HG02885 (cell line): ENCODE measurements at regions not wholly inside any gene's neighbourhood (a gene's known extent, or its start where the extent isn't known, plus 50 kb on each side); places are given as distances from the start of the nearest gene placed in this dataset.

Experiments used
- ATAC-seq: cut with Tn5 transposase; IDR thresholded peaks from one replicate; pipeline ENCODE4 v1.9.1; 2021; ENCODE audit warnings: mild to moderate bottlenecking; ENCODE audit not compliant: unreplicated experiment, poor library complexity

GRCh38 chr9:81224166-81225081, 464.9 kb downstream of the TLE1 start:
- ATAC-seq: no peak

- no peak for ATAC-seq
These were observed 474.4 kb downstream of the TLE1 start for GRCh38 chr9:81214975-81215374.

- ATAC-seq: no peak
These were observed 475.9 kb downstream of the TLE1 start for GRCh38 chr9:81213456-81213855.

GRCh38 chr9:81211741-81212140, 477.6 kb downstream of the TLE1 start:
- ATAC-seq: no peak

- ATAC-seq: no peak
These were observed 481.7 kb downstream of the TLE1 start for GRCh38 chr9:81207651-81208050.

GRCh38 chr9:81202292-81202691, 487.1 kb downstream of the TLE1 start:
- ATAC-seq: no peak

- ATAC-seq: no peak
These were observed 494.1 kb downstream of the TLE1 start for GRCh38 chr9:81195206-81195605.

GRCh38 chr9:81193362-81194339, 495.7 kb downstream of the TLE1 start:
- ATAC-seq: no peak

GRCh38 chr9:81191222-81191621, 498.1 kb downstream of the TLE1 start:
- no peak for ATAC-seq

GRCh38 chr9:81190659-81191058, 498.7 kb downstream of the TLE1 start:
- ATAC-seq: no peak

GRCh38 chr9:81183761-81184160, 505.6 kb downstream of the TLE1 start:
- no peak for ATAC-seq

- ATAC-seq: no peak
These were observed 506.9 kb downstream of the TLE1 start for GRCh38 chr9:81182431-81182830.

GRCh38 chr9:81174023-81174422, 515.3 kb downstream of the TLE1 start:
- no peak for ATAC-seq

GRCh38 chr9:81171689-81172088, 517.7 kb downstream of the TLE1 start:
- ATAC-seq: no peak

- ATAC-seq: no peak
These were observed 527.0 kb downstream of the TLE1 start for GRCh38 chr9:81162361-81162760.

GRCh38 chr9:81156381-81156780, 533.0 kb downstream of the TLE1 start:
- no peak for ATAC-seq

GRCh38 chr9:81150016-81150625, 539.2 kb downstream of the TLE1 start:
- ATAC-seq: no peak

GRCh38 chr9:81146684-81147337, 542.5 kb downstream of the TLE1 start:
- no peak for ATAC-seq

GRCh38 chr9:81146241-81146640, 543.1 kb downstream of the TLE1 start:
- ATAC-seq: no peak

GRCh38 chr9:81145331-81145963, 543.9 kb downstream of the TLE1 start:
- no peak for ATAC-seq
